HL-60 (cell line): ENCODE measurements at regions not wholly inside any gene's neighbourhood (a gene's known extent, or its start where the extent isn't known, plus 50 kb on each side); places are given as distances from the start of the nearest gene placed in this dataset.

Source experiments
- DNase-seq, 2 experiments: peaks; one replicate each; pipeline ENCODE4 v3.0.0-alpha.2; 2010 to 2020; ENCODE audit warnings: low read depth in 1 of 2, low spot score in 1 of 2
- H3K27ac ChIP-seq: fragments of 250-450 bp; sonication (Bioruptor Pico); replicated peaks from 2 replicates; pipeline ENCODE4 v1.5.1; 2020; ENCODE audit warnings: mild to moderate bottlenecking, moderate library complexity
- H3K27me3 ChIP-seq: fragments of 250-450 bp; sonication (Bioruptor Pico); 2 replicates; pipeline ENCODE4 v1.5.1; 2021; ENCODE audit warnings: mild to moderate bottlenecking, moderate library complexity; ENCODE audit not compliant: insufficient read depth, poor library complexity, severe bottlenecking
- H3K4me3 ChIP-seq: replicated peaks from 2 replicates; pipeline ENCODE4 v1.5.1; 2011; ENCODE audit warnings: mild to moderate bottlenecking, control low read depth, low read length; ENCODE audit not compliant: insufficient read depth
- GABPA ChIP-seq: IDR thresholded peaks from 2 replicates; pipeline ENCODE4 v1.6.1; 2012; ENCODE audit warnings: low read depth
- POLR2AphosphoS5 ChIP-seq: IDR thresholded peaks from 2 replicates; pipeline ENCODE4 v1.6.1; 2012; ENCODE audit warnings: low read depth
- SPI1 ChIP-seq: IDR thresholded peaks from 2 replicates; pipeline ENCODE4 v1.6.1; 2012; ENCODE audit warnings: low read depth, mild to moderate bottlenecking, borderline replicate concordance
- TF ChIP-seq, protein P1 (sequence below): IDR thresholded peaks from 2 replicates; pipeline ENCODE4 v1.6.1; 2012; ENCODE audit warnings: low read depth; ENCODE audit not compliant: insufficient replicate concordance
- TF ChIP-seq, protein P2 (sequence below): IDR thresholded peaks from one replicate; pipeline ENCODE4 v1.5.1; 2011; ENCODE audit warnings: low read length, control low read depth, inconsistent platforms; ENCODE audit not compliant: insufficient read depth

DNA sequence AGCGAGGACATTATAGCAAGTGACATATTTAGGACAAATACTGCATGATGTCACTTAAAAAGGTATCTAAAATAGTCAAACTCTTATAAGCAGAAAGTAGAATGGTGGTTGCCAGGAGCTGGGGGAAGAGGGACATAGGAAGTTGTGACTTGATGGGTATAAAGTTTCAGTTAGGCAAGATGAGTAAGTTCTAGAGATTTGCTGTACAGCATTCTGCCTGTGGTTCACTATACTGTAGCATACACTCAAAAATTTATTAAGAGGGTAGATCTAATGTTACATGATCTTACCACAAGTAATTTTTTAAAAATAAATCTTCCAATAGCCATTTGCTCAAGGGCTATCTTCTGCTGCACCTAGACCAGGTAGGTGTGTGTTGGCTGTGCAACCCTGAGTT is 78.1 kb upstream of the NPAS2 start:
- no peak overlapping the region for H3K27ac ChIP-seq
- H3K4me3 ChIP-seq: no peak overlapping the region
- H3K27me3 ChIP-seq: no peaks in the 10 kb centered on the region
- no peak for TF ChIP-seq SPI1
- TF ChIP-seq, protein P1, sequence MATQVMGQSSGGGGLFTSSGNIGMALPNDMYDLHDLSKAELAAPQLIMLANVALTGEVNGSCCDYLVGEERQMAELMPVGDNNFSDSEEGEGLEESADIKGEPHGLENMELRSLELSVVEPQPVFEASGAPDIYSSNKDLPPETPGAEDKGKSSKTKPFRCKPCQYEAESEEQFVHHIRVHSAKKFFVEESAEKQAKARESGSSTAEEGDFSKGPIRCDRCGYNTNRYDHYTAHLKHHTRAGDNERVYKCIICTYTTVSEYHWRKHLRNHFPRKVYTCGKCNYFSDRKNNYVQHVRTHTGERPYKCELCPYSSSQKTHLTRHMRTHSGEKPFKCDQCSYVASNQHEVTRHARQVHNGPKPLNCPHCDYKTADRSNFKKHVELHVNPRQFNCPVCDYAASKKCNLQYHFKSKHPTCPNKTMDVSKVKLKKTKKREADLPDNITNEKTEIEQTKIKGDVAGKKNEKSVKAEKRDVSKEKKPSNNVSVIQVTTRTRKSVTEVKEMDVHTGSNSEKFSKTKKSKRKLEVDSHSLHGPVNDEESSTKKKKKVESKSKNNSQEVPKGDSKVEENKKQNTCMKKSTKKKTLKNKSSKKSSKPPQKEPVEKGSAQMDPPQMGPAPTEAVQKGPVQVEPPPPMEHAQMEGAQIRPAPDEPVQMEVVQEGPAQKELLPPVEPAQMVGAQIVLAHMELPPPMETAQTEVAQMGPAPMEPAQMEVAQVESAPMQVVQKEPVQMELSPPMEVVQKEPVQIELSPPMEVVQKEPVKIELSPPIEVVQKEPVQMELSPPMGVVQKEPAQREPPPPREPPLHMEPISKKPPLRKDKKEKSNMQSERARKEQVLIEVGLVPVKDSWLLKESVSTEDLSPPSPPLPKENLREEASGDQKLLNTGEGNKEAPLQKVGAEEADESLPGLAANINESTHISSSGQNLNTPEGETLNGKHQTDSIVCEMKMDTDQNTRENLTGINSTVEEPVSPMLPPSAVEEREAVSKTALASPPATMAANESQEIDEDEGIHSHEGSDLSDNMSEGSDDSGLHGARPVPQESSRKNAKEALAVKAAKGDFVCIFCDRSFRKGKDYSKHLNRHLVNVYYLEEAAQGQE: no peak
- no peak for TF ChIP-seq GABPA
- TF ChIP-seq, protein P2, sequence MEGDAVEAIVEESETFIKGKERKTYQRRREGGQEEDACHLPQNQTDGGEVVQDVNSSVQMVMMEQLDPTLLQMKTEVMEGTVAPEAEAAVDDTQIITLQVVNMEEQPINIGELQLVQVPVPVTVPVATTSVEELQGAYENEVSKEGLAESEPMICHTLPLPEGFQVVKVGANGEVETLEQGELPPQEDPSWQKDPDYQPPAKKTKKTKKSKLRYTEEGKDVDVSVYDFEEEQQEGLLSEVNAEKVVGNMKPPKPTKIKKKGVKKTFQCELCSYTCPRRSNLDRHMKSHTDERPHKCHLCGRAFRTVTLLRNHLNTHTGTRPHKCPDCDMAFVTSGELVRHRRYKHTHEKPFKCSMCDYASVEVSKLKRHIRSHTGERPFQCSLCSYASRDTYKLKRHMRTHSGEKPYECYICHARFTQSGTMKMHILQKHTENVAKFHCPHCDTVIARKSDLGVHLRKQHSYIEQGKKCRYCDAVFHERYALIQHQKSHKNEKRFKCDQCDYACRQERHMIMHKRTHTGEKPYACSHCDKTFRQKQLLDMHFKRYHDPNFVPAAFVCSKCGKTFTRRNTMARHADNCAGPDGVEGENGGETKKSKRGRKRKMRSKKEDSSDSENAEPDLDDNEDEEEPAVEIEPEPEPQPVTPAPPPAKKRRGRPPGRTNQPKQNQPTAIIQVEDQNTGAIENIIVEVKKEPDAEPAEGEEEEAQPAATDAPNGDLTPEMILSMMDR: no peak
- TF ChIP-seq POLR2AphosphoS5: no peak
- DNase-seq: no peak

DNA sequence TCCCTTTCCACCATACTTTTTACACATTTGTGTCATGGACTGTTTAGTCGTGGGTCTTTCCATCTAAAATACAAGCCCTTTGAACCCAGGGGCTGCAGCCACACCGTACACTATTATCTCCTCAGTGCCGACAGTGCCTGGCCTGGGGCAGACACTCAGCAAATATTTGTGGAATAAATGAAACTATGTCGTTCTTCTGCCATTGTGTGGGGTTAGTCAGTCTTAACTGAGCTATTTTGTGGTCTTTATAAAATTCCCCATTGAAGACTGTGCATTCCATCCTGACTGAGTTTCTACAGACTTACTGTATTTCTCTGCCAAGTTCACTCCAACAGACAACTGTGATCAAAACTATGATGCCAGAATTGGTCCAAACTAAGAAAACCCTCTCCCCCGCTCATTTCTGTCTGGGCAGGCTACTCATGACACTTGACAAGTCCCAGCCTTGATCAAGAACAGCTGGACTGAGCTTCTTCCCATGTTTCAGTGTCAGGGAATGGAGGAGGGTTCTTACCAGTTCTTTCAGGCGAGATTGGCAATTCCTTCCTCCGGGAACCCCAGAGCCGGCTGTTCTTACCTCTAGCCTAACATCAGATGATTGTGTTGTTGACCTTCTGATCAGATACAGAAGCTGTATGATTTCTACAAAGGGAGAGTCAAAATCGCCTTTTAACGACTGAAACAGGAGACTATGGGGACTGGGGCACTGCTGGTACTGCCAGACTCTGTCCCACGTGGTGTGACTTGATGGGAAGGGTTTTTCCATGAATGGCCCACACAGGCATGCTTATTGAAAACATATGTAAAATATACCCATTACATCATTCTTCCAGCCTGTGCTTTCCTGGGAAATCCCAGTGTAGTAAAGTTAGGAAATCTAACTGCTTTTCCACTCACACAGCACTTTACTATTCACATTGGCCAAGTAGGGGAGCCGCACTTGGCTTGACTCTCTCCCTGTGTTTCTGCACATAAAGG is 77.4 kb upstream of the NPAS2 start:
- H3K4me3 ChIP-seq: no peak overlapping the region
- TF ChIP-seq SPI1 (no peak), GABPA (no peak), POLR2AphosphoS5 (no peak)
- TF ChIP-seq, protein P1: no peak
- TF ChIP-seq, protein P2: no peak
- no peak overlapping the region for H3K27ac ChIP-seq
- DNase-seq: no peak
- H3K27me3 ChIP-seq: no peaks in the 10 kb centered on the region

DNA sequence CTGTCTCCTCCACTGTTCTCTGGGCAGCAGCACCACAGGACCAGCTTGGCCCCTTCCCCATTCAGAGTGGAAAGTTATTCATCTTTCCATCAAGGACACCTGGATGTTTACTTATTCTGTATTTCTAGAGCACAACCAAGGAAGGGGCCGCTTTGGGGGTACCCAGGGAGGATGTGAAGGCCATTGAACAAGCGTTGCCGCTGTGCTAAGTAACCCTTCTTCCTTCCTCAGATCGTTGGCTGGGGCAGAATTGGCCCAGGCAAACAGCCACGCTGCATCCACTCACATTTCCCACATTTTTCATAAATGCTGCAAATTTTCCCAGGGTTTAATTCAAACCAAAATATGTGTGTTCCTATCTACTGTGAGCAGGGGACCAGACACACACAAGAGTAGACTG is 76.2 kb upstream of the NPAS2 start:
- Histone ChIP-seq H3K27ac (no peak overlapping the region), H3K4me3 (no peak overlapping the region), H3K27me3 (no peaks in the 10 kb centered on the region)
- TF ChIP-seq, protein P1: no peak
- no peak for TF ChIP-seq GABPA
- no peak for TF ChIP-seq POLR2AphosphoS5
- no peak for TF ChIP-seq SPI1
- TF ChIP-seq, protein P2: no peak
- no peak for DNase-seq
